ENCODE measurements at regions not wholly inside any gene's neighbourhood (a gene's known extent, or its start where the extent isn't known, plus 50 kb on each side); places are given as distances from the start of the nearest gene placed in this dataset.

DNA sequence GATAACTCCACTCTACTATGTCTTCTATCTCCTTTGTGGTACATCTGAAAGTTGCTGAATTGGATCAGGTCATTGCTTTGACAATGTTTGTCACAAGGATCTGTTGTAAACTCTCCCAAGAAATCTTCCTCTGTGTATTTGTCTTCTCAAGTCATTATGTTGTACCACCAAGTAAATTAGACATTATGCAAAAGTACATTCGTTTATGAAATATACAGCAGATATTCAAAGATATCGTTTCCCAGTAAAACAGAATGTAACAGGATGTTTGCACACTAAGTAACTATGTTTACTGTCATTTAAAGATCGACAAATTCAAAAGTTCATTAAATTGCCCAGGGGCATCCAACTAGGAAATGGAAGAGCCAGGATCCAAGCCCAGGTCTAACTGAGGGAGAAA lies 739.4 kb downstream of the EFNB2 start:
- no peak for DNase-seq
- Histone ChIP-seq H3K4me1 (ENCODE audit: low read length) (no peaks in the 10 kb centered on the region), H4K20me1 (ENCODE audit: insufficient read depth, low read depth, low read length) (no peaks in the 10 kb centered on the region), H3K4me2 (ENCODE audit: low read depth, low read length, poor library complexity, severe bottlenecking) (no peak overlapping the region), H2AFZ (ENCODE audit: low read length) (no peak overlapping the region), H3K9ac (ENCODE audit: low read length) (no peak overlapping the region), H3K27ac (ENCODE audit: low read length) (no peak overlapping the region), H3K9me2 (replicated peaks; ENCODE audit: insufficient read depth, low read length) (no peaks in the 10 kb centered on the region), H3K79me2 (ENCODE audit: low read length) (no peaks in the 10 kb centered on the region), H3K4me3 (ENCODE audit: low read length) (no peak overlapping the region), H3K27me3 (ENCODE audit: low read length) (no peaks in the 10 kb centered on the region), H3K36me3 (ENCODE audit: insufficient read depth, low read length) (no peaks in the 10 kb centered on the region), H3K9me3 (ENCODE audit: low read length) (peaks cover 40% of the 10 kb centered on the region)

DNA sequence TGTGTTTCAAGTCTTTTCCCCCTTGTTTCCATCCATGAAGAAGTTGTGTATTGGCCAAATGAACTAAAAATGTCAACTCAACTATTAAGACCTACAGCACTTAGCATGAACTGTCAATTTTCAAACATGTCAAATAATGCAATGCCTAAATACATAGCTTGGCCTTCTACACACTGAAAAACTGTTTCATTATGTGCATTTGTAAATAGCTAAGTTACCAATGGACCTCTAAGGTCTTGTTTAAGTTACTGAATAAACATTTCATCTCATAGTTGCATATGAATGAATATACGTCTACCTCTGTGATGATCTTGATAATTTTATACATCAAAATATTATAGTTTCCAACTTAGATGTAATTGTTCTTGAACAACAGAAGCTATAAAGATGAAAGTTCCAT lies 744.5 kb downstream of the EFNB2 start:
- no peak for DNase-seq
- Histone ChIP-seq H3K36me3 (ENCODE audit: insufficient read depth, low read length) (no peaks in the 10 kb centered on the region), H3K27me3 (ENCODE audit: low read length) (no peaks in the 10 kb centered on the region), H3K9me2 (replicated peaks; ENCODE audit: insufficient read depth, low read length) (no peaks in the 10 kb centered on the region), H3K4me1 (ENCODE audit: low read length) (no peaks in the 10 kb centered on the region), H3K4me2 (ENCODE audit: low read depth, low read length, poor library complexity, severe bottlenecking) (no peak overlapping the region), H4K20me1 (ENCODE audit: insufficient read depth, low read depth, low read length) (no peaks in the 10 kb centered on the region), H3K9me3 (ENCODE audit: low read length) (peaks cover 28% of the 10 kb centered on the region), H2AFZ (ENCODE audit: low read length) (no peak overlapping the region), H3K4me3 (ENCODE audit: low read length) (no peak overlapping the region), H3K27ac (ENCODE audit: low read length) (no peak overlapping the region), H3K9ac (ENCODE audit: low read length) (no peak overlapping the region), H3K79me2 (ENCODE audit: low read length) (no peaks in the 10 kb centered on the region)

- no peak for DNase-seq
- no peaks in the 10 kb centered on the region for H3K79me2 ChIP-seq (ENCODE audit: low read length)
- no peaks in the 10 kb centered on the region for H3K27me3 ChIP-seq (ENCODE audit: low read length)
- H3K9me3 ChIP-seq (ENCODE audit: low read length) = peaks cover 22% of the 10 kb centered on the region
- no peak overlapping the region for H3K4me3 ChIP-seq (ENCODE audit: low read length)
- no peak overlapping the region for H3K9ac ChIP-seq (ENCODE audit: low read length)
- H4K20me1 ChIP-seq (ENCODE audit: insufficient read depth, low read depth, low read length) = no peaks in the 10 kb centered on the region
- H3K36me3 ChIP-seq (ENCODE audit: insufficient read depth, low read length) = no peaks in the 10 kb centered on the region
- no peaks in the 10 kb centered on the region for H3K9me2 ChIP-seq (replicated peaks; ENCODE audit: insufficient read depth, low read length)
- H3K4me2 ChIP-seq (ENCODE audit: low read depth, low read length, poor library complexity, severe bottlenecking) = no peak overlapping the region
- H3K4me1 ChIP-seq (ENCODE audit: low read length) = no peaks in the 10 kb centered on the region
- H3K27ac ChIP-seq (ENCODE audit: low read length) = no peak overlapping the region
- no peak overlapping the region for H2AFZ ChIP-seq (ENCODE audit: low read length)
Measured at GRCh38 chr13:105788530-105788929, 746.9 kb downstream of the EFNB2 start.

DNA sequence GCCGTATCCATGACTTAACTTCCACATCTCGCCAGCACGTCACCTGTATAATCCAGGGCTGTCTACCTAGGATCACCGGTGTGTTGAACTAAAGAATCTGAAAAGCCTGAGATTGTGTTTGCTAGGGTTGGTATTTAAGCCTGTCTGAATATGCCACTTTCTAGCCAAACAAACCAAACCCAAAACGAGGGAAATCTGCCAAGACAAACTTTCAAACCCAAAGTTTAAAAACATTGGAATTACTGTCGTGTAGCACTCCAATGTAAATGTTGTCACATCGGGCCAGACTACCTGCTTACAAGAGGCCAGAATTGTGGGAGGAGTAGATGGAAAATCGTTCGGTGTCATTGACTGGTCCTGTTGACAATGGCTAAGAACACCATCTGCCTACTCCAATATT lies 747.8 kb downstream of the EFNB2 start:
- no peak overlapping the region for H3K4me2 ChIP-seq (ENCODE audit: low read depth, low read length, poor library complexity, severe bottlenecking)
- no peak for DNase-seq
- no peak overlapping the region for H3K9ac ChIP-seq (ENCODE audit: low read length)
- H4K20me1 ChIP-seq (ENCODE audit: insufficient read depth, low read depth, low read length) = no peaks in the 10 kb centered on the region
- no peak overlapping the region for H2AFZ ChIP-seq (ENCODE audit: low read length)
- peaks cover 22% of the 10 kb centered on the region for H3K9me3 ChIP-seq (ENCODE audit: low read length)
- no peaks in the 10 kb centered on the region for H3K79me2 ChIP-seq (ENCODE audit: low read length)
- H3K27me3 ChIP-seq (ENCODE audit: low read length) = no peaks in the 10 kb centered on the region
- no peaks in the 10 kb centered on the region for H3K4me1 ChIP-seq (ENCODE audit: low read length)
- H3K9me2 ChIP-seq (replicated peaks; ENCODE audit: insufficient read depth, low read length) = no peaks in the 10 kb centered on the region
- no peak overlapping the region for H3K4me3 ChIP-seq (ENCODE audit: low read length)
- H3K36me3 ChIP-seq (ENCODE audit: insufficient read depth, low read length) = no peaks in the 10 kb centered on the region
- no peak overlapping the region for H3K27ac ChIP-seq (ENCODE audit: low read length)

DNA sequence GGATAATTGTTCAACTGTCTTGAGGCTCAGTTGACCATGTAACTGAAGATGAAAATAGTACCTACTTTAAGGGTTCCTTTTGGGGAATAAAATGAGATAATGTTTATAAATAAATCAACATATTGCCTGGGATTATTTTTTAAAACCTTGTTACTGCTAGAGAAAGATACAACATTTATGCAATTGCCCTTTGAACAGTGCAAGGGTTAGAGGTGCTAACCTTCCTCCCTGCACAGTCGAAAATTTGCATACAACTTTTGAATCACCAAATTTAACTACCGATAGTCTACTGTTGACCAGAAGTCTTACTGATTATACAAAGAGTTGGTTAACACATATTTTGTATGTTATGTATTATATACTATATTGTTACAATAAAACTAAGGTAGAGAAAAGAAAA lies 750.0 kb downstream of the EFNB2 start:
- no peak for DNase-seq
- Histone ChIP-seq H3K27me3 (ENCODE audit: low read length) (no peaks in the 10 kb centered on the region), H3K9me2 (replicated peaks; ENCODE audit: insufficient read depth, low read length) (no peaks in the 10 kb centered on the region), H4K20me1 (ENCODE audit: insufficient read depth, low read depth, low read length) (no peaks in the 10 kb centered on the region), H3K27ac (ENCODE audit: low read length) (no peak overlapping the region), H2AFZ (ENCODE audit: low read length) (no peak overlapping the region), H3K9me3 (ENCODE audit: low read length) (peaks cover 22% of the 10 kb centered on the region), H3K4me3 (ENCODE audit: low read length) (no peak overlapping the region), H3K4me2 (ENCODE audit: low read depth, low read length, poor library complexity, severe bottlenecking) (no peak overlapping the region), H3K36me3 (ENCODE audit: insufficient read depth, low read length) (no peaks in the 10 kb centered on the region), H3K9ac (ENCODE audit: low read length) (no peak overlapping the region), H3K4me1 (ENCODE audit: low read length) (no peaks in the 10 kb centered on the region), H3K79me2 (ENCODE audit: low read length) (no peaks in the 10 kb centered on the region)

GRCh38 chr13:105783261-105783660 lies 752.2 kb downstream of the EFNB2 start:
- Histone ChIP-seq H3K4me3 (ENCODE audit: low read length) (no peak overlapping the region), H2AFZ (ENCODE audit: low read length) (no peak overlapping the region), H4K20me1 (ENCODE audit: insufficient read depth, low read depth, low read length) (no peaks in the 10 kb centered on the region), H3K4me2 (ENCODE audit: low read depth, low read length, poor library complexity, severe bottlenecking) (no peak overlapping the region), H3K9me2 (replicated peaks; ENCODE audit: insufficient read depth, low read length) (no peaks in the 10 kb centered on the region), H3K27me3 (ENCODE audit: low read length) (no peaks in the 10 kb centered on the region), H3K79me2 (ENCODE audit: low read length) (no peaks in the 10 kb centered on the region), H3K27ac (ENCODE audit: low read length) (no peak overlapping the region), H3K4me1 (ENCODE audit: low read length) (no peaks in the 10 kb centered on the region), H3K9me3 (ENCODE audit: low read length) (peaks cover 24% of the 10 kb centered on the region), H3K36me3 (ENCODE audit: insufficient read depth, low read length) (no peaks in the 10 kb centered on the region), H3K9ac (ENCODE audit: low read length) (no peak overlapping the region)
- DNase-seq = no peak

DNA sequence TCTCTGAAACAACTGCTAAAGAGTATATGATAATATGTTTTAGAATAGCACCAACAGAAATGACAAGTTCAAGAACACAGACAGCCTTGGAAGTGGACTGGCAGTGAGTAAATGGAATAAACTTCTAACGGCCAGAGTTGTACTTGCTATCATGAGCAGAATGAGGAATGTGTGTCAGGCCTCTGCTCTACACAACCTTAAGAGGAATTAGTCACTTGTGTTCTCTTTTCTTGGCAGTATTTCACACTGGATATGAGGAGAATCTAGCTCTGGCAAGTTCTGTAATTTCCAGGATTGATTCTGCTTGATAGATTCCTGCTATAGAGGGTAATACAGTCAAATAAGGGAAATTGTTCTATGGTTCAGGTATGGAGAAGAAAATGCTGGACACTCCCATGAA lies 757.3 kb downstream of the EFNB2 start:
- H3K9me2 ChIP-seq (replicated peaks; ENCODE audit: insufficient read depth, low read length) = 0 out of 2 replicates have a peak, but pooled peaks cover 4% of the 10 kb centered on the region
- no peak overlapping the region for H3K4me3 ChIP-seq (ENCODE audit: low read length)
- H4K20me1 ChIP-seq (ENCODE audit: insufficient read depth, low read depth, low read length) = no peaks in the 10 kb centered on the region
- no peaks in the 10 kb centered on the region for H3K27me3 ChIP-seq (ENCODE audit: low read length)
- peaks cover 27% of the 10 kb centered on the region for H3K9me3 ChIP-seq (ENCODE audit: low read length)
- no peaks in the 10 kb centered on the region for H3K36me3 ChIP-seq (ENCODE audit: insufficient read depth, low read length)
- H3K27ac ChIP-seq (ENCODE audit: low read length) = no peak overlapping the region
- no peaks in the 10 kb centered on the region for H3K4me1 ChIP-seq (ENCODE audit: low read length)
- H3K79me2 ChIP-seq (ENCODE audit: low read length) = no peaks in the 10 kb centered on the region
- no peak overlapping the region for H3K4me2 ChIP-seq (ENCODE audit: low read depth, low read length, poor library complexity, severe bottlenecking)
- H2AFZ ChIP-seq (ENCODE audit: low read length) = no peak overlapping the region
- H3K9ac ChIP-seq (ENCODE audit: low read length) = no peak overlapping the region
- no peak for DNase-seq

DNA sequence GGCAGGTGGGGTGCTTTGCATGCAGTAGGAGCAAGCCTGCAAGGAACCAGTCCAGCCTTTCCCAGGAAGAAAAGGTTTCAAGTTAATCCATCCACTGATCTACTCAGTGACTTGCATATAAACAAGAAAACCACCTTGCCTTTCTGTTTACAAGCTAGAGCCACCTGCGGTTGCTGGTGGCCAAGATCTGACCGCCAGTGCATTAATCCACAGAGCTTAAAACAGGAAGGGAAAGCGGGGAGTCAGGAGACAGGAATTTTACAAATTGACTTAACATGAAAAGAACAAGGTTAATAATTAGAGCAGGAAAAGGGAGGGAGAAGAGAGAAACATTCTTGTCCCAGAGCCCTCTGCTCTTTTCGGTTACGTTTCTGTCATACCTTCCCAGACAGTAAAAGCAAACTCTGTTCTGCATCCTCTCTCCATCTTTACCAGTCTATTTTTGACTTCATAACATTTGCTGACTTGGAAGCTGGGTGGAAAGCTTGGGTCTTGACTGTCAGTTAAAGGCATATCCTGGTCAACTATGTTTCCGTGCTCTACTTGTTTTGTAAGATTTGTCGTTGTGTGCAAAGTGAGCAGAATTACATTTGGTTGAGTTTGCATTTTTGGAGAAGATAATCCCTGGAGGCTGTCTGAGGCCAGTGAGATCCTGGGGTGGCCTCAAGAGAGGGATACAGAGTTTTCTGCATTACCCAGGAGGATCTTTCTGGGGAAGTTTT lies 760.6 kb downstream of the EFNB2 start:
- Histone ChIP-seq H3K27ac (ENCODE audit: low read length) (no peak overlapping the region), H4K20me1 (ENCODE audit: insufficient read depth, low read depth, low read length) (no peaks in the 10 kb centered on the region), H3K4me1 (ENCODE audit: low read length) (no peaks in the 10 kb centered on the region), H3K4me3 (ENCODE audit: low read length) (no peak overlapping the region), H3K9me3 (ENCODE audit: low read length) (peaks cover 30% of the 10 kb centered on the region), H3K79me2 (ENCODE audit: low read length) (no peaks in the 10 kb centered on the region), H3K4me2 (ENCODE audit: low read depth, low read length, poor library complexity, severe bottlenecking) (no peak overlapping the region), H2AFZ (ENCODE audit: low read length) (no peak overlapping the region), H3K36me3 (ENCODE audit: insufficient read depth, low read length) (no peaks in the 10 kb centered on the region), H3K27me3 (ENCODE audit: low read length) (no peaks in the 10 kb centered on the region), H3K9ac (ENCODE audit: low read length) (no peak overlapping the region), H3K9me2 (replicated peaks; ENCODE audit: insufficient read depth, low read length) (0 out of 2 replicates have a peak, but pooled peaks cover 4% of the 10 kb centered on the region)
- no peak for DNase-seq
